Suppressor macrophage (primary cell): ENCODE measurements at regions not wholly inside any gene's neighbourhood (a gene's known extent, or its start where the extent isn't known, plus 50 kb on each side); places are given as distances from the start of the nearest gene placed in this dataset.
"Not testable (repeated sequence)": the region's sequence is repeated elsewhere in the genome, so short reads cannot be mapped to it uniquely, and the experiment has no call there.

Experiments used
- DNase-seq, 4 experiments: peaks; one replicate each; pipeline ENCODE4 v3.0.0-alpha.2; 2020 to 2022

GRCh38 chr18:1045658-1046057, 141.0 kb downstream of the ADCYAP1 start:
- no peak for DNase-seq

- no peak for DNase-seq
Observed at GRCh38 chr18:1047406-1047805, 142.7 kb downstream of the ADCYAP1 start.

GRCh38 chr18:1048032-1048431, 143.4 kb downstream of the ADCYAP1 start:
- DNase-seq: no peak

DNA sequence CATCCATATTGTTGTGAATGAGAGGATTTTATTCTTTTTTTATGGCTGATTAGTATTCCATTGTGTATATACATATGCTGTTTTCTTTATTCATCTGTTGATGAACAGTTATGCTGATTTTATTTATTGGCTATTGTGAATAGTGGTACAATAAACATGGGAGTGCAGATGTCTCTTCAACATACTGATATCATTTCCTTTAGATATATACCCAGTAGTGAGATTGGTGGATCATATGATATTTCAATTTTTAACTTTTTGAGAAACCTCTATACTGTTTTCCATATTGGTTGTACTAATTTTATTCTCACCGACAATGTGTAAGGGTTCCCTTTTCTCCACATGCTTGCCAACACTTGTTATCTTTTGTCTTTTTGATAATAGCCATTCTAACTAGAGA, 144.5 kb downstream of the ADCYAP1 start:
- no peak for DNase-seq

DNA sequence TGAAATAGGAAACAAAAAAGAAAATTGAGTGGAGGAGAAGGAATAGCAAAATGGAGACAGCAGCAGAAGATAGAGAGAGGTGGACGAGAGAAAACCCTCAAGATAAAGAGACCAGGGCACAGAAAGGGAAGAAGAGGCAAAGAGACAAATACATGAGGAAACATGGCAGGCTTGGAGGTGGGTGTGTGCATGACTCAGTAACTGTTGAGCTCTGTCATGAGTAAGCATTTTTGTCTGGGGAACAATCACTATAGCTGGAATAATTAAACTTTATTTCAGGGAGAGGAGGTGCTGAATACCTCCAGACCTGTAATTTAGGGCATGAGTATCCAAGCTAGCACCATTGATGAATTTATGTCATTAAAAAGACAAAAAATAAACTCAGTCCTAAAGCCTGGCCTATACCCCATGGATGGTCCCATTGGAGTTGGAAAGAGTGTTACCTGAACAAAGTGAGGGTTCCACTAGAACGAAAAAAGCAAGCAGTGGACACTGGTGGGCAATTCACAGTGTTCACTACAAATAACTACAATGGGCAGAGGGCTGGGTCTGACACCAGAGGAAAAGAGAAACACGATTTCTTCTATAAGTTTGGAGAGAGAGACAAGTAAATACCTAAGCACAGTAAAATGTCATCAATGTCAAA, 145.5 kb downstream of the ADCYAP1 start:
- no peak for DNase-seq

- DNase-seq: no peak
Observed at GRCh38 chr18:1052301-1052700, 147.6 kb downstream of the ADCYAP1 start.

DNA sequence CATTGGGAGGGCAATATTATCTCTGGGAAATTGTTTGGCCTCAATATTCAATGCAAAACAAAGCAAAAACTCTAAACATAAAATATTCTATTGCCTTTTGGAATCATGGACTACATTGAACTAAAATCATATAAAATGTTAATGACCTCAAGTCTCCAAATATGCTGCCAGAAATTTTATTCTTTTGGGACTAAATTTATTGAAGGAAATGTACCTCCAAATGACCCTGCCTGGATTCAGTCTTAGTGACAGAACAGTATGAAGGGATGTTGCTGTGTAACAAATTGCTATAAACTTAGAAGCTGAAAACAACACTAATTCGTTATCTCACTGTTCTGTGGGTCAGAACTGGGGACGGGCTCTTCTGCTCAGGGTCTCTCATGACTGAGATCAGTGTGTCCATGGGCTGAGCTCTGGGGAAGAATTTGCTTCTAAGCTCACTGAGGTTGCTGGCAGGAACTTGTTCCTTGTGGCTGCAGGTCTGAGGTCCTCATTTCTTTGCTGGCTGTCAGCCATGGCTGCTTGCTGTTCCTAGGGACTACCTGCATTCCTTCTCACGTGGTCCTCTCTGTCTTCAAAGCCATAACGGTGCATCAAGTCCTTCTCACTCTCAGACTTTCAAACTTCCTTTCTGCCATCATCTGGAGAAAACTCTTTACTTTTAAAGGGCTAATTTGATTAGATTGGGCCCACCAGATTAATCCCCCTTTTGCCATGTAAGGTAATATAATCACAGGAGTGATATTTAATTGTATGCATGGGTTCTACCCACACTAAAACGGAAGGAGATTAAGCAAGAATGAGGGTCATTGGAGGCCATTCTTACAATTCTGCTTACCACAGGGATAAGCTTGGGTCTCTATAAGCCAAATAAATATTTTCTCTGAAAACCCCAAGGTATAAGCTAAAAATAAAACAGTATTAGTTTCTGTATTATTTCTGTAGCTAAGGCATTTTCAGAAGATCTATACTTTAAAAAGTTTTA, 149.0 kb downstream of the ADCYAP1 start:
- no peak for DNase-seq

DNA sequence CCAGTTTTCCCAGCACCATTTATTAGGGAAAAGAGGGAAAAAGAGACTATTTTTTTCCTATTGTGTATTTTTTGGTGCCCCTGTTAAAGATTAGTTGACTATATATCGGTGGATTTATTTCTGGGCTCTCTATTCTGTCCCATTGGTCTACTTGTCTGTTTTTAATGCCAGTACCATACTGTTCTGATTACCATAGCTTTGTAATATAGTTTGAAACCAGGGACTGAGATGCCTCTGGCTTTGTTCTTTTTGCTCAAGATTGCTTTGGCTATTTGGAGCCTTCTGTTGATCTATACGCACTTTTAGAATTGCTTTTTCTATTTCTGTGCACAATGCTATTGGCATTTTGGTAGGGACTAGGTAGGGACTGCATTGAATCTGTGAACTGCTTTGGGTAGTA, 151.7 kb downstream of the ADCYAP1 start:
- DNase-seq: no peak

- no peak for DNase-seq
Observed at GRCh38 chr18:1057367-1057766, 152.7 kb downstream of the ADCYAP1 start.

GRCh38 chr18:1062588-1062987, 157.9 kb downstream of the ADCYAP1 start:
- no peak for DNase-seq

DNA sequence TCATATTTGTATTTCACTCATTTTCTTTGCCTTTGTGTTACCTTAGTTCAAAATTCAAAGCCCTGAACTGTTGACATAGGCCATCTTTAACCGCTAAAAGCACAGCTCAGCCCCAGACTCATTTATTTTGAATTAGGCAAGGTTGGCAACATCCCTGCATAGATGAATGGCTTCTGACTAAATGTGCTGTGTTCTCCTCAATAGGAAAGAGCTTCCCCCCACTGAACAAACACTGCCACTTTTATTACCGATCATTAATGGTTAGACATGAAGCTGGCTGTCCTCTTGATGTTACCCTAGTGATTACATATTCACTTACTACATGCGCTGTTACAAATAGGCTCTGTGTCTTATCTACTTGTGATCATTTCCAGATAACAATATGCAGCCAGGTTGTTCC, 170.7 kb downstream of the ADCYAP1 start:
- DNase-seq: no peak

DNA sequence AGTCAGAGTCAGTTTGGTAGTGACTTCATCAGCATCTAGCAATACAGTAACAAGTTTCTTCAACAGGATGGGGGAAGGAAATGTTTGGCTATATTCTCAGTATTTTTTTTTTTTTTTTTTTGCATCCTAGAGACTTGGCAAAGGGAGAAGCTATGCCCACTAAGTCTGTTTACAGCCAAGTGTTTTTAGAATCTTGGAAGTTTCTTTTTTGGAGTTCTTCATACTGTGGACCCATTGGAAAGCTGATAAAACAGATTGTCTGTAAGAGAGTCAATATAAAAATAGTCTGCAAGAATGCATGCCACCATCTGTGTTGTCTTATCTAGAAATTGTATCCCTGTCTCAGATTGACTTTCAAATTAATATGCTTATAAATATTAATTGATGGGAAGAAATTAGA, 171.2 kb downstream of the ADCYAP1 start:
- no peak for DNase-seq

- no peak for DNase-seq
Observed at GRCh38 chr18:1078301-1078700, 173.6 kb downstream of the ADCYAP1 start.

- DNase-seq: not testable (repeated sequence)
Observed at GRCh38 chr18:1083675-1084074, 179.0 kb downstream of the ADCYAP1 start.

DNA sequence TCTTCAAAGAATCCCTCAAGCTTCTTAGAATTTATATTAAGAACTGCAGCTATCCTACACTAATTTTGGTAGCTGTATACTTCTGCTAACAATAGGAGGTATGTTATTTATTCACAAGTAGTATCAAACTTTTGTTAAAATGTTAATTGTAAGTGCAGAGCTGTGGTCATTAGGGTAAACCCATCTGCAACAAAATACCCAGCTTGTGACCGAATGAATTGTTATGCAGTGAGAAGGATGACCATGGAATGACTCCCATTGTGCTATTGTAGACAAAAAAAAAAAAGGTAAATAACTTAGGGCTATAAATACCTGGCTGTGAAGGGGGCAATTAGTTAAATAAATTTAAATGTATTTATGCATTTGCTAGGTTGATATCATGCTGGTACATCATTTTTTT, 186.1 kb downstream of the ADCYAP1 start:
- DNase-seq: no peak

DNA sequence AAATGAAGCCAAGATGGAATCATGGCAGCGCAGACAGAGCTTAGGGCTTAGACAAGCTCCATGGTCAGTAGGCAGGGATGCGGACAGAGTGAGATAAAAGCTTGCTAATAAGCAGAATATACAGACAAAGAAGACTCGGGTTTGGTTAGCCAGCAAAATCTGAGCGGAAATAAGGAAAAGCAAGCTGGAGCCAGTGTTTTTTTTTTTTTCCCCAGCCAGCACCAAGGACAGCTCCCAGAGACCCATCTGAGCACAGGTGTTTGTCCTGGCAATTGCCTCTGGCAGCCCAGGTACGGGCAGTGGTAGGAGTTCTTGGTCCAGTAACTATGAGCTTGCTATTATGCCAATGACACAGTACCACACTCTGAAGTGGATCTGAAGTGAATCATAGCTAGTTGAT, 187.6 kb downstream of the ADCYAP1 start:
- no peak for DNase-seq

GRCh38 chr18:1094409-1094808, 189.7 kb downstream of the ADCYAP1 start:
- no peak for DNase-seq

DNA sequence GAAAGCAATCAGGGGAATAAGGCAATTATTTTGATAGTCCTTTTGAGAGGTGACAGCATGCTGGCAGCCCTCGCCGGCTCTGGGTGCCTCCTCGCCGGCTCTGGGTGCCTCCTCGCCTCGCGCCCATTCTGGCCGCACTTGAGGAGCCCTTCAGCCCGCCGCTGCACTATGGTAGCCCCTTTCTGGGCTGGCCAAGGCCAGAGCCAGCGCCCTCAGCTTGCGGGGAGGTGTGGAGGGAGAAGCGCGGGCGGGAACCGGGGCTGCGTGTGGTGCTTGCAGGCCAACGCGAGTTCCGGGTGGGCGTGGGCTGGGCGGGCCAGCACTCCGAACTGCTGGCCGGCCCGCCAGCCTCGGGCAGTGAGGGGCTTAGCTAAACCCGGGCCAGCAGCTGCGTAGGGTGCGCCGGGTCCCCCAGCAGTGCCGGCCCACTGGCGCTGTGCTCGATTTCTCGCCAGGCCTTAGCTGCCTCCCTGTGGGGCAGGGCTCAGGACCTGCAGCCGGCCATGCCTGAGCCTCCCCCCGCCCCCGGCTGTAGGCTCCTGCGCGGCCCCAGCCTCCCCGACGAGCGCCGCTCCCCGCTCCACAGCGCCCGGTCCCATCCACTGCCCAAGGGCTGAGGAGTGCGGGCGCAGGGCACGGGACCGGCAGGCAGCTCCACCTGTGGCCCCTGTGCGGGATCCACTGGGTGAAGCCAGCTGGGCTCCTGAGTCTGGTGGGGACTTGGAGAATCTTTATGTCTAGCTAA, 193.5 kb downstream of the ADCYAP1 start:
- not testable (repeated sequence) for DNase-seq

DNA sequence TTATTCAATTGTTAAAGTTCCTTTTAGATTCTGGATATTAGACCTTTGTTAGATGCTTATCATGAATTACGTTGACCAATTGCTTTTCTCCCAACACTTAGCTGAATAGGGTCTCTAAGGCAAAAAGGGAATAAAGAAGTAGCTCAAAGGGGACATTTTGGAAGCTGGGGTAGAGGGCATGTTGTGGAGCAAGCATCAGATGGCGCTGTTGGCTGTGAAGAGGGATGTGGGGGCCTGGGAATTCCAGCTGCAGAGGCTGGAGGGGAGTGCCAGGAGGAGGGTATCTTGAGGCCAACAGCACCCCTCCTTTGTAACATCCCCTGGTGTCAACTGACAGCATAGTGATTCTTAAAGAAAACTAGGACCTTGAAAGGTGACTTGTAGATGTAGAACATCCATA, 198.2 kb downstream of the ADCYAP1 start:
- DNase-seq: no peak

GRCh38 chr18:1103537-1103936, 198.9 kb downstream of the ADCYAP1 start:
- DNase-seq: no peak

DNA sequence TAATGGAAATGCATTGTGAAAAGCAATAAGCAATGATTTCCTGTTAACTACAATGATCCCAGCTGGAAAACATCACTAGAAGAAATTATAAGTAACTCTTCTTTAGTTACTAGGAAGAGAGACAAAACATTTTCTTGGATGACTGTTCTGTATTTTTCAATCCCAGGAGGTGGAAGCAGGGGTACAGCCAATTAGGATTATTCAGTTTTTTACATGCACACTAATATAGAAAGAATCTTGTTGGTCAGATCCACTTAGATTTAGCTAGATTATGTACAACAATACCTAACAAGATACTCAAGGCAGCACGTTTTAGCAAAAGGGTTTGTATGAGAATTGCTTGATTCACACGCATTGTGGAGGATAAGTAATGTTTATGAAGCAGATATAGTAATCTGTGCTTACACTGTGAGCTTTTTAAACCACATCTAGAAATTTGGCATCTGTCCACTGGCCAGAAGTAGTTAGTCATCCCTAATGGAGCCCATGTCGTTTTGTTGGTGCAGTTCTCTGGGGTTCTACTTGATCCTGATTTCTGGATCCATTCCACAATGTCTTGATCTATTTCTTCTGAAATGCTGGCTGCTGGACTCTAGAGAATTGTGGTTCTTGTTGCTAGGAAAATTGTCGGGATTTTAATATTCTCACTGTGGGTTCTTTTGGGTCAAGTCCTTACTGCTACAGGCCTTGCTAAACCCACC, 199.7 kb downstream of the ADCYAP1 start:
- DNase-seq: no peak

- DNase-seq: no peak
Observed at GRCh38 chr18:1124495-1124894, 219.8 kb downstream of the ADCYAP1 start.

DNA sequence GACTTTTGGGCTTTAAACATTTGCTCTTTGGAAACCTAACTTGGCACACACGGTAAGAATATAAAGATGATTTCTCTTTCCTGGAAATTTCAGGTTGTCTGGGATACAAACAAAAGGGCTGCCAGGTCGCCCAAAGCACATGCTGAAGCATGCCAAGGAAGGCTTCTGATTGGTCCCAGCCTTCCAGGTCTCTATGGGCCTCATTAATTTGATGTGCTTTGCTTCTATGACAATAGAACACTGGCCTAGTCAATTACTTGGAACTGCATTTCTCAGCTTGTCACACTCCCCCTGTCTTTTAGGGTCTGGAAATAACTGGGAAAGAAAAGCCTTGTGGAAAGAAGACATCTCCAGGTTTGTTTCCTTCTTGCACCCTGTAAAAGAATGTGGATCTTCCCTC, 228.9 kb downstream of the ADCYAP1 start:
- no peak for DNase-seq
